Suprapubic skin (tissue), 4 donors: ENCODE measurements at regions not wholly inside any gene's neighbourhood (a gene's known extent, or its start where the extent isn't known, plus 50 kb on each side); places are given as distances from the start of the nearest gene placed in this dataset.

Experiments
- DNase-seq, 2 donors: peaks; one replicate each; pipeline ENCODE4 v3.0.0-alpha.2; 2019; ENCODE audit warnings: low spot score in 2 of 2
- H3K27ac ChIP-seq: fragments of 200-600 bp; sonication (generic); one replicate; pipeline ENCODE4 v1.5.1; 2019
- H3K27me3 ChIP-seq: fragments of 200-600 bp; sonication (generic); one replicate; pipeline ENCODE4 v1.5.1; 2019
- H3K36me3 ChIP-seq: fragments of 200-600 bp; sonication (generic); one replicate; pipeline ENCODE4 v1.5.1; 2019
- H3K4me1 ChIP-seq: fragments of 200-600 bp; sonication (generic); one replicate; pipeline ENCODE4 v1.5.1; 2019
- H3K4me3 ChIP-seq: fragments of 200-600 bp; sonication (generic); one replicate; pipeline ENCODE4 v1.5.1; 2019; ENCODE audit warnings: mild to moderate bottlenecking
- H3K9me3 ChIP-seq: fragments of 200-600 bp; sonication (generic); one replicate; pipeline ENCODE4 v1.5.1; 2019
- CTCF ChIP-seq, 2 donors: fragments of 200-600 bp in 1 of 2; fragments of 450-650 bp in 1 of 2; sonication (generic) in 1 of 2; IDR thresholded peaks; one replicate each; pipeline ENCODE4 v1.5.1; 2016 to 2019; ENCODE audit warnings: antibody characterized with exemption in 2 of 2, mild to moderate bottlenecking in 1 of 2, moderate library complexity in 1 of 2
- EP300 ChIP-seq: sonication (generic); formaldehyde crosslinking; IDR thresholded peaks from one replicate; pipeline ENCODE4 v1.6.1; 2017; ENCODE audit warnings: antibody characterized with exemption
- POLR2A ChIP-seq, 2 donors: fragments of 450-650 bp; IDR thresholded peaks; one replicate each; pipeline ENCODE4 v1.6.1; 2017; ENCODE audit warnings: antibody characterized with exemption in 2 of 2, mild to moderate bottlenecking in 2 of 2, moderate library complexity in 2 of 2
- POLR2AphosphoS5 ChIP-seq, 3 donors: sonication (generic); formaldehyde crosslinking; IDR thresholded peaks; one replicate each; pipeline ENCODE4 v1.6.1; 2017; ENCODE audit warnings: antibody characterized with exemption in 3 of 3
- WGBS: methylation state at CpG from one replicate; pipeline ENCODE4 v1.1.5; 2018; 5-methylcytosine and 5-hydroxymethylcytosine counted together

GRCh38 chr11:15599376-15599775 is 484.7 kb downstream of the INSC start:
- no peaks in the 10 kb centered on the region for H3K27me3 ChIP-seq
- no peak overlapping the region for H3K4me3 ChIP-seq
- H3K4me1 ChIP-seq: peaks cover 15% of the 10 kb centered on the region
- TF ChIP-seq POLR2AphosphoS5 (IDR thresholded peaks at IDR 0.05) (no peak), EP300 (no peak), POLR2A (IDR thresholded peaks at IDR 0.05) (no peak), CTCF (IDR thresholded peaks at IDR 0.05) (no peak)
- WGBS: 100% methylated on average over 3 of the region's 3 CpGs
- no peak overlapping the region for H3K27ac ChIP-seq
- H3K36me3 ChIP-seq: no peaks in the 10 kb centered on the region
- H3K9me3 ChIP-seq: no peaks in the 10 kb centered on the region
- DNase-seq: no peak

- TF ChIP-seq EP300 (no peak), CTCF (IDR thresholded peaks at IDR 0.05) (no peak), POLR2AphosphoS5 (IDR thresholded peaks at IDR 0.05) (no peak), POLR2A (IDR thresholded peaks at IDR 0.05) (no peak)
- H3K9me3 ChIP-seq: no peaks in the 10 kb centered on the region
- no peaks in the 10 kb centered on the region for H3K36me3 ChIP-seq
- WGBS: 72% methylated on average over 3 of the region's 3 CpGs
- no peak overlapping the region for H3K27ac ChIP-seq
- no peak overlapping the region for H3K4me3 ChIP-seq
- peaks cover 15% of the 10 kb centered on the region for H3K4me1 ChIP-seq
- DNase-seq: no peak
- H3K27me3 ChIP-seq: no peaks in the 10 kb centered on the region
These were observed 487.3 kb downstream of the INSC start for GRCh38 chr11:15602047-15602446.

GRCh38 chr11:15602785-15603567 is 488.3 kb downstream of the INSC start:
- no peak for TF ChIP-seq POLR2AphosphoS5 (IDR thresholded peaks at IDR 0.05)
- 17% methylated on average over 6 of the region's 6 CpGs for WGBS
- Histone ChIP-seq H3K27ac (peak overlapping the region; percentile 25), H3K4me1 (peaks cover 15% of the 10 kb centered on the region), H3K9me3 (no peaks in the 10 kb centered on the region), H3K4me3 (no peak overlapping the region), H3K36me3 (no peaks in the 10 kb centered on the region), H3K27me3 (no peaks in the 10 kb centered on the region)
- DNase-seq: no peak

- Histone ChIP-seq H3K4me3 (no peak overlapping the region), H3K9me3 (no peaks in the 10 kb centered on the region), H3K36me3 (no peaks in the 10 kb centered on the region), H3K4me1 (peaks cover 15% of the 10 kb centered on the region), H3K27me3 (no peaks in the 10 kb centered on the region), H3K27ac (no peak overlapping the region)
- TF ChIP-seq POLR2A (IDR thresholded peaks at IDR 0.05): no peak
- TF ChIP-seq EP300: no peak
- no peak for TF ChIP-seq CTCF (IDR thresholded peaks at IDR 0.05)
- TF ChIP-seq POLR2AphosphoS5 (IDR thresholded peaks at IDR 0.05): no peak
- no peak for DNase-seq
- 97% methylated on average over 2 of the region's 2 CpGs for WGBS
These were observed 490.4 kb downstream of the INSC start for GRCh38 chr11:15605094-15605493.

- H3K4me1 ChIP-seq: peaks cover 11% of the 10 kb centered on the region
- no peaks in the 10 kb centered on the region for H3K36me3 ChIP-seq
- no peak for DNase-seq
- WGBS: 89% methylated on average over 6 of the region's 6 CpGs
- no peaks in the 10 kb centered on the region for H3K9me3 ChIP-seq
- H3K4me3 ChIP-seq: no peak overlapping the region
- H3K27ac ChIP-seq: no peak overlapping the region
- no peak for TF ChIP-seq EP300
- no peak for TF ChIP-seq POLR2A (IDR thresholded peaks at IDR 0.05)
- no peak for TF ChIP-seq CTCF (IDR thresholded peaks at IDR 0.05)
- TF ChIP-seq POLR2AphosphoS5 (IDR thresholded peaks at IDR 0.05): no peak
- no peaks in the 10 kb centered on the region for H3K27me3 ChIP-seq
These were observed 492.8 kb downstream of the INSC start for GRCh38 chr11:15607361-15608036.
